PC-3 (cell line): ENCODE measurements at regions not wholly inside any gene's neighbourhood (a gene's known extent, or its start where the extent isn't known, plus 50 kb on each side); places are given as distances from the start of the nearest gene placed in this dataset.

ENCODE experiments used
- ATAC-seq: fragments of 200-7000 bp; cut with Tn5 transposase; 2 replicates; pipeline ENCODE4 v1.9.1; 2020; ENCODE audit warnings: mild to moderate bottlenecking, moderate library complexity
- BruUV-seq: library from RNA; stranded (reverse); fragments of 400-500 nt; replicated peaks from 2 replicates; lab custom pipeline; 2021; lab: Mats Ljungman, UMichigan
- CTCF ChIA-PET: fragments of 300-600 bp; sonication (Branson Sonifier 250); formaldehyde crosslinking; loops from one replicate; lab custom pipeline; 2022; ENCODE audit warnings: antibody characterized with exemption; lab: Charles Lee
- POLR2A ChIA-PET: fragments of 300-600 bp; sonication (Branson Sonifier 250); formaldehyde crosslinking; loops from one replicate; lab custom pipeline; 2022; ENCODE audit warnings: antibody characterized with exemption; ENCODE audit not compliant: unreplicated experiment; lab: Charles Lee
- DNase-seq: peaks from one replicate; pipeline ENCODE4 v3.0.0-alpha.2; 2015
- H2AFZ ChIP-seq: fragments of 300-600 bp; sonication (generic); 2 replicates; pipeline ENCODE4 v1.6.0; 2016; ENCODE audit warnings: antibody characterized with exemption, low read length
- H3F3A ChIP-seq: fragments of 300-600 bp; sonication (generic); one replicate; pipeline ENCODE4 v1.6.0; 2017; ENCODE audit warnings: antibody characterized with exemption, low read length, control low read depth, mild to moderate bottlenecking; ENCODE audit not compliant: unreplicated experiment
- H3K27ac ChIP-seq: fragments of 300-600 bp; sonication (generic); 2 replicates; pipeline ENCODE4 v1.5.1; 2016; ENCODE audit warnings: mild to moderate bottlenecking, low read length
- H3K27me3 ChIP-seq: fragments of 300-600 bp; sonication (generic); 2 replicates; pipeline ENCODE4 v1.6.1; 2016; ENCODE audit warnings: low read length, mixed read lengths
- H3K36me3 ChIP-seq: fragments of 300-600 bp; sonication (generic); 2 replicates; pipeline ENCODE4 v1.6.1; 2016; ENCODE audit warnings: low read depth, mixed run types, low read length, mixed read lengths
- H3K4me1 ChIP-seq: fragments of 300-600 bp; sonication (generic); 2 replicates; pipeline ENCODE4 v1.5.1; 2016; ENCODE audit warnings: low read length; ENCODE audit not compliant: insufficient read depth
- H3K4me2 ChIP-seq: fragments of 300-600 bp; sonication (generic); 2 replicates; pipeline ENCODE4 v1.6.0; 2016; ENCODE audit warnings: low read length
- H3K4me3 ChIP-seq: fragments of 300-600 bp; sonication (generic); 2 replicates; pipeline ENCODE4 v1.5.1; 2016; ENCODE audit warnings: mild to moderate bottlenecking, low read length, mixed read lengths
- H3K79me2 ChIP-seq: fragments of 300-600 bp; sonication (generic); 2 replicates; pipeline ENCODE4 v1.6.1; 2017; ENCODE audit warnings: low read length, mixed read lengths
- H3K9ac ChIP-seq: fragments of 300-600 bp; sonication (generic); 2 replicates; pipeline ENCODE4 v1.6.0; 2016; ENCODE audit warnings: mild to moderate bottlenecking, low read length
- H3K9me2 ChIP-seq: fragments of 300-600 bp; sonication (generic); replicated peaks from 2 replicates; pipeline ENCODE4 v1.6.1; 2016; ENCODE audit warnings: mixed run types, low read length, mixed read lengths
- H3K9me3 ChIP-seq: fragments of 300-600 bp; sonication (generic); 2 replicates; pipeline ENCODE4 v1.6.1; 2016; ENCODE audit warnings: low read length, mixed read lengths
- H4K20me1 ChIP-seq: fragments of 300-600 bp; sonication (generic); 2 replicates; pipeline ENCODE4 v1.6.1; 2016; ENCODE audit warnings: low read length, mixed read lengths
- EZH2 ChIP-seq: fragments of 300-600 bp; sonication (generic); IDR thresholded peaks from one replicate; pipeline ENCODE4 v1.6.1; 2017; ENCODE audit warnings: antibody characterized with exemption, mild to moderate bottlenecking, low read length; ENCODE audit not compliant: unreplicated experiment
- EZH2phosphoT487 ChIP-seq: fragments of 300-600 bp; sonication (generic); IDR thresholded peaks from 2 replicates; pipeline ENCODE4 v1.6.1; 2018; ENCODE audit warnings: mild to moderate bottlenecking, antibody characterized with exemption, low read length, borderline replicate concordance
- intact Hi-C: fragments of 100-400 bp; cut with micrococcal nuclease; formaldehyde crosslinking; loops from 2 replicates; pipeline ENCODE4 v1.9.0; 2023
- TF ChIP-seq, protein P1 (sequence below): fragments of 300-600 bp; sonication (generic); conservative IDR thresholded peaks from 2 replicates; pipeline ENCODE4 v1.5.1; 2017; ENCODE audit warnings: antibody characterized with exemption, low read depth, mild to moderate bottlenecking, low read length

DNA sequence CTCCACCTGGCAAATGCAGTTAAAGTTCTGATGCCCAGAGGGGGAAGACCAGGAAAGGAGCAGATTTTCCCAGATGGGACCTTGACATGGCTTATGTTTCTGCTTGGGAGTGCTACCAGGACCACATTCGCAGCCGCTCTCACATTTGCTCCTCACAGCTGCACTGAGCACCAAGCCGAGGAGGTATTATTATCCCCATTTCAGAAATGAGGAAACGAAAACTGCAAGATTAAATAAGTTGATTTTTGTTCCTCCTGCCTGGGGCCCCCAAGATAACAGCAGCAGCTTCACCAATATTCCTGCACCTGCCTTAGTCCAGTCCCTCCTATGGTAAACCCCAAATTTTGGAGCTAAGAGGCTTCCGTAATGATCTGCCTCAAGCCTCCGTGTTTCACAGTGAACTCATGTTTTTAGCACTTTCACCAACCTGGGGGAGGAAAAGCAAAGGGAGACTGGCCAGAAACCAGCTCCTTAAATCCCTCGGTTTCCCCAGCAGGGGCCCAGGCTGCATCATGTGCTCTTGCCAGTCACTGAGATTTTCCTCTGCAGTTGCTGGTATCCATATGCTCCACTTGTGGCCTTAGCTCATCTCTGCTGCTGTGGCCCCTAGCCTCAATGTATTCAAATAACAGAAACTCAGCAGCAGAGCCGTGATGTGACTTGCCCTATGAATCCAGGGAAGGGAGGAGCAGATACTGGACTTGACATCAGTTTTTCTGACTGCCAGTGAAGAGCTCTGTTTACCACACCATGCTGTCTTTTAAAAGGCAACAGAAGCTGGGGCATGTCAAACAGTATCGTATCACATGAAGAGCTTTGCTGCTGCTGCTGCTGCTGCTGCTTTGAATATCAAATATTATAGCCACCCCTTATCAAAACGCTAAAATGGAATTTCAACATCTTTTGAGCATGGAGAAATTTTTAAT is 95.5 kb upstream of the KLHL13 start:
- no peak for ATAC-seq
- H3K4me3 ChIP-seq = no peak overlapping the region
- intact Hi-C loops = no loop called here
- H3K79me2 ChIP-seq = no peaks in the 10 kb centered on the region
- CTCF ChIA-PET = interaction anchor here (0.6 kb wide), 1 partner anchor 215 kb away, joined by 6 read pairs; no protein-coding TSS in a partner anchor
- no peak overlapping the region for H2AFZ ChIP-seq
- H3K4me2 ChIP-seq = no peak overlapping the region
- H3K9me3 ChIP-seq = no peaks in the 10 kb centered on the region
- no peaks in the 10 kb centered on the region for H3K27me3 ChIP-seq
- H3K36me3 ChIP-seq = no peaks in the 10 kb centered on the region
- no TSS peak for BruUV-seq
- no peak overlapping the region for H3K9ac ChIP-seq
- POLR2A ChIA-PET = interaction anchor here (0.7 kb wide), 1 partner anchor 94 kb away, joined by 10 read pairs; no protein-coding TSS in a partner anchor
- H4K20me1 ChIP-seq = no peaks in the 10 kb centered on the region
- no peaks in the 10 kb centered on the region for H3K9me2 ChIP-seq
- H3F3A ChIP-seq = no peaks in the 10 kb centered on the region
- no peak overlapping the region for H3K27ac ChIP-seq
- TF ChIP-seq EZH2phosphoT487 = no peak
- TF ChIP-seq EZH2 = no peak
- TF ChIP-seq, protein P1, sequence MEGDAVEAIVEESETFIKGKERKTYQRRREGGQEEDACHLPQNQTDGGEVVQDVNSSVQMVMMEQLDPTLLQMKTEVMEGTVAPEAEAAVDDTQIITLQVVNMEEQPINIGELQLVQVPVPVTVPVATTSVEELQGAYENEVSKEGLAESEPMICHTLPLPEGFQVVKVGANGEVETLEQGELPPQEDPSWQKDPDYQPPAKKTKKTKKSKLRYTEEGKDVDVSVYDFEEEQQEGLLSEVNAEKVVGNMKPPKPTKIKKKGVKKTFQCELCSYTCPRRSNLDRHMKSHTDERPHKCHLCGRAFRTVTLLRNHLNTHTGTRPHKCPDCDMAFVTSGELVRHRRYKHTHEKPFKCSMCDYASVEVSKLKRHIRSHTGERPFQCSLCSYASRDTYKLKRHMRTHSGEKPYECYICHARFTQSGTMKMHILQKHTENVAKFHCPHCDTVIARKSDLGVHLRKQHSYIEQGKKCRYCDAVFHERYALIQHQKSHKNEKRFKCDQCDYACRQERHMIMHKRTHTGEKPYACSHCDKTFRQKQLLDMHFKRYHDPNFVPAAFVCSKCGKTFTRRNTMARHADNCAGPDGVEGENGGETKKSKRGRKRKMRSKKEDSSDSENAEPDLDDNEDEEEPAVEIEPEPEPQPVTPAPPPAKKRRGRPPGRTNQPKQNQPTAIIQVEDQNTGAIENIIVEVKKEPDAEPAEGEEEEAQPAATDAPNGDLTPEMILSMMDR = no peak
- H3K4me1 ChIP-seq = peaks cover 22% of the 10 kb centered on the region
- no peak for DNase-seq

DNA sequence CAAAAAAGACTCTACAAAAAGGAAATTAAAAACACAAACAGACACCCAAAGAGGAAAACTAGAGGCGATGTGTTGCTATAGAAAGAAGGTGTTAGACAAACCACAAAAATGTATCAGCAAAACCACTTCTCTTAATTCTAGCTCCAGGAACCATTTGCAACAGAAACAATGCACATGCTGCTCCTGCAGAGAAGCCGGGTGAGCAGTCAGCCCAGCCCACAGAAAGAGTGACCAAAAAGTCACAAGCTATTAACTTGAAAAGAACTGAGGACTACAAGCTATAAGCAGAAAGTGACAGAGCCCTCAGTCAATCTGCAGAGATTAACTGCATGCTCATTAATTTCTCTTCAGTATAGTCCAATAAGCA is 96.2 kb upstream of the KLHL13 start:
- peaks cover 17% of the 10 kb centered on the region for H3K4me1 ChIP-seq
- no TSS peak for BruUV-seq
- H3F3A ChIP-seq = no peaks in the 10 kb centered on the region
- ChIA-PET CTCF (no interaction called here), POLR2A (interaction anchor here (0.7 kb wide), 1 partner anchor 95 kb away, joined by 10 read pairs; no protein-coding TSS in a partner anchor)
- TF ChIP-seq, protein P1 = no peak
- no peak for TF ChIP-seq EZH2phosphoT487
- TF ChIP-seq EZH2 = no peak
- no peak overlapping the region for H3K4me2 ChIP-seq
- no peak overlapping the region for H2AFZ ChIP-seq
- H3K36me3 ChIP-seq = no peaks in the 10 kb centered on the region
- H4K20me1 ChIP-seq = no peaks in the 10 kb centered on the region
- DNase-seq (no peak), ATAC-seq (no peak)
- intact Hi-C loops = no loop called here
- no peak overlapping the region for H3K27ac ChIP-seq
- no peak overlapping the region for H3K4me3 ChIP-seq
- no peaks in the 10 kb centered on the region for H3K27me3 ChIP-seq
- no peak overlapping the region for H3K9ac ChIP-seq
- no peaks in the 10 kb centered on the region for H3K9me2 ChIP-seq
- no peaks in the 10 kb centered on the region for H3K9me3 ChIP-seq
- H3K79me2 ChIP-seq = no peaks in the 10 kb centered on the region

DNA sequence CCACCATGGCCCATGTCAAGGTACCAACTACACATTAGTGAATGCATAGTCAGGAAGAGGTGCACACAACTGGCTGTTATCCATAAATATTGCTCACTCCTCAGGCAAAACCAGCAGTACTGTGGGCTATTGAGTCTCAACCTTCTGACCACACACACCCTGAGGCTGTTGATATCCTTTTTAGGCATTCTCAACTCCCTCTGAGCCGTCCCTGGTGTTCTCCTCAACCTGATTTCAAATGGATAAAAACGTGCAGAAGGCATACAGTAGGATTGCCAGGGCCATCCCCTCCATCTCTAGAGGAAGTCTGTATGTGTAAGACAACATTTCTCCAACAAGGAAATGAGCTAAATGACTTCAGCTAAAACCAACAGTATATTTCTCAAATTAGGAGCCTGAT is 98.7 kb upstream of the KLHL13 start:
- no TSS peak for BruUV-seq
- ChIA-PET CTCF (no interaction called here), POLR2A (interaction anchor here (0.5 kb wide), 1 partner anchor 224 kb away, joined by 3 read pairs; no protein-coding TSS in a partner anchor)
- H2AFZ ChIP-seq = no peak overlapping the region
- no peaks in the 10 kb centered on the region for H3K9me2 ChIP-seq
- peak; percentile 18 for DNase-seq
- H3K36me3 ChIP-seq = no peaks in the 10 kb centered on the region
- no peak overlapping the region for H3K27ac ChIP-seq
- no peaks in the 10 kb centered on the region for H3K79me2 ChIP-seq
- no peak for ATAC-seq
- H3K4me2 ChIP-seq = no peak overlapping the region
- no peaks in the 10 kb centered on the region for H3F3A ChIP-seq
- peaks cover 11% of the 10 kb centered on the region; the same call in 1 of the 2 replicates for H3K4me1 ChIP-seq
- H3K9ac ChIP-seq = no peak overlapping the region
- TF ChIP-seq EZH2 (no peak), EZH2phosphoT487 (no peak)
- TF ChIP-seq, protein P1 = no peak
- no peaks in the 10 kb centered on the region for H3K9me3 ChIP-seq
- H4K20me1 ChIP-seq = no peaks in the 10 kb centered on the region
- no peaks in the 10 kb centered on the region for H3K27me3 ChIP-seq
- no peak overlapping the region for H3K4me3 ChIP-seq
- intact Hi-C loops = no loop called here
